ENCODE measurements at regions not wholly inside any gene's neighbourhood (a gene's known extent, or its start where the extent isn't known, plus 50 kb on each side); places are given as distances from the start of the nearest gene placed in this dataset.

DNA sequence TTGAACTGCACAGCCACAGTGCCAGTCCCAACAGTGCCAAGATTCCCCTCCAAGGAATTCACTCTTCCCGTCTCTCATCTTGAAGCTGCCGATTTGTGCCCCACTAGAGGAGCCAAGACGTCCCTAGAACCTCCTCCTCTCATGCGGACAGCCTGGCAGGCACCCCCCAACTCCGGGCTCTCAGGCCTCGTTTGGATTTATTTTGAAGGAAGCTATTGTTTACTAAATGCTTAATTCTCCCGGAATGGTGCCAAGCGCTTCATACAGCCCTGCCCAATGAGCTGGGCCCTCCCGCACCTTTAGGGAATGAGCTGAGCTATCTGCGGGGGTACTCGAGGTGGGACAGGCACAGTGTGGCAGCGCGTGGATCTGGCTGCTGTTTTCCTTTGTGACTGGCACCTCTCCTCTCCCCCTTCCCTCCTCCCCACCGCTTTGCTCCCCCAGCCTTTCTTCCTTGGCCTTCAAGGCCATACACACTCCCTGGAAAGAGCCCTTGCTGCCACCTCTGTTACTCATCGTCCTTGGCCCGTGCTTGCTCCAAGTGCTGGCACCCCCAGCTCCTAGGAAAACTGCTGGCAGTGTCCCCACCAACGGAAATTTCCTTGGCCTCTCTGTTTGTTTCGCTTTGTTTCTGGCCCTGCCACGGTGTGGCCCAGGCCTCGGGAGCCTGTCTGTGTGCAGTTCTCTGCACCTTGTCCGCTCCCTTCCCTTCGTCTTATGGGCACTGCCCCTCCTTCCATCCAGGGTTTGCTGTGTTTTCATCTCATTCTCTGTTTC, 49.9 kb upstream of the CDR2 start:
- TF ChIP-seq, protein P1, sequence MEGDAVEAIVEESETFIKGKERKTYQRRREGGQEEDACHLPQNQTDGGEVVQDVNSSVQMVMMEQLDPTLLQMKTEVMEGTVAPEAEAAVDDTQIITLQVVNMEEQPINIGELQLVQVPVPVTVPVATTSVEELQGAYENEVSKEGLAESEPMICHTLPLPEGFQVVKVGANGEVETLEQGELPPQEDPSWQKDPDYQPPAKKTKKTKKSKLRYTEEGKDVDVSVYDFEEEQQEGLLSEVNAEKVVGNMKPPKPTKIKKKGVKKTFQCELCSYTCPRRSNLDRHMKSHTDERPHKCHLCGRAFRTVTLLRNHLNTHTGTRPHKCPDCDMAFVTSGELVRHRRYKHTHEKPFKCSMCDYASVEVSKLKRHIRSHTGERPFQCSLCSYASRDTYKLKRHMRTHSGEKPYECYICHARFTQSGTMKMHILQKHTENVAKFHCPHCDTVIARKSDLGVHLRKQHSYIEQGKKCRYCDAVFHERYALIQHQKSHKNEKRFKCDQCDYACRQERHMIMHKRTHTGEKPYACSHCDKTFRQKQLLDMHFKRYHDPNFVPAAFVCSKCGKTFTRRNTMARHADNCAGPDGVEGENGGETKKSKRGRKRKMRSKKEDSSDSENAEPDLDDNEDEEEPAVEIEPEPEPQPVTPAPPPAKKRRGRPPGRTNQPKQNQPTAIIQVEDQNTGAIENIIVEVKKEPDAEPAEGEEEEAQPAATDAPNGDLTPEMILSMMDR (IDR thresholded peaks at IDR 0.05; ENCODE audit: low read length): no peak
- no peak for TF ChIP-seq EZH2 (IDR thresholded peaks at IDR 0.05; ENCODE audit: borderline replicate concordance, low read length)

All from OCI-LY1 (cell line).